ENCODE measurements at regions not wholly inside any gene's neighbourhood (a gene's known extent, or its start where the extent isn't known, plus 50 kb on each side); places are given as distances from the start of the nearest gene placed in this dataset.

DNA sequence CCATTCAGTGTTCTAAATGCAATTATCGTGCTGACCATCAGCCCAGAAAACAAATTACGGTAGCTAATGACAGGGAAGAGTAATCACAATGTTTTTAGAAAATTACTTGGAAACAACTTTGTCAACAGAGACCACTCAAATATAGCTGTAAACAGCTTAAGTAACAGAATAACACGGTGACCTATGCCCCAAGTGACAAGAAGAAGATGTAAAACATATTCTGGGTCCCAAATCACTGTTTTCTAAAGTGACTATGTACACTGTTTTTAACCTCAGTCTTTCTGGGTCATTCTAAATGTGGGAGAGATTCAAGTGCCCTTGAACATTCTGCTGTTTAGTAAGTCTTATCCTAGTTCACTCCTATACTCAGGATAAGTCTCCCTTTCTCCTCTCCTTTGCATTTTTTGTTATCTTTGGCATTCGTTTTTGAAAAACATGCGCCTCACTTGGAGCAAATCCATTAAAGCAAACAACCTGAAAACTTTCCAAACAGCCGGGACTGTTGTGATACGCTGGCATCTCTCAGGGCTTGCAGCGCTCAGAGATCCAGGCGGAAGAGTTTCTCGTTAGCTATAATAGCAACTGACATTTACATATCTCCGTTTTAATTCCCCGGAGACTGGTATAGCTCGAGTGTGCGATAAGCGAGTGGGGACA lies 114.5 kb upstream of the SOX4 start:
- no peak for DNase-seq

DNA sequence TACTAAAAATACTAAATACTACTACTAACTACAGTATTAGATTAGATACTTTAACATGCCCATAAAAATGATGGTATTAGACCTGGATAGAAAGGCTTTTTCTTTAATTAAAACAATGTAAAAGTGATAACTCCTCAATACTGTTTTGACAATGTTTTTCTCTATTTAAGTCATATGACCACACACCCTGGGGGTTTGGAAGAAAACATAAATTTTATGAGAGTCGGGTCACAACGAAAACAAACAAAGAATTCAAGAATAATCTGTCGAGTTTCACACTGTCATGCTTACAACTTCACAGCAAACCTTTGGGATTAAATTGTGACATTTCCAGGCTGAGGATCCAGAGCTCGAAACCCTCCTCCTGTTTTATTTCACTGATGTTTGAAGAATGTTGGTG lies 107.4 kb upstream of the SOX4 start:
- DNase-seq: no peak

DNA sequence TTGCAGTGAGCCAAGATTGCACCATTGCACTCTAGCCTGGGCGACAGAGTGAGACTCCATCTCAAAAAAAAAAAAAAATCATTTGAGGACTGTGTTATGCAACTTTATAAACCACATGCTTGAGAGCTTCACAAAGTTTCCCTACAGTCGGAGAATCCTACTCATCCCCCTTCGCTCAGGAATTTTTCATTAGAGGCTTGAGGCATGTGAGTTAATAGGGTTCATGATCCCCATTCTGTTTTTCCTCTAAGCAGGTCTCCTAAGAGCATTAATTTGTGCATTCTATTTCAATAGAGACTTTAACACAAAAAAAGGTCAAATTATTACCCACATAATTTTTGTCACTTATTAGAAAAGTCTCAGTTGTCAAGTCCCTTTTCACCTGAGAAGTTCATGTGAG lies 103.7 kb upstream of the SOX4 start:
- no peak for DNase-seq

DNA sequence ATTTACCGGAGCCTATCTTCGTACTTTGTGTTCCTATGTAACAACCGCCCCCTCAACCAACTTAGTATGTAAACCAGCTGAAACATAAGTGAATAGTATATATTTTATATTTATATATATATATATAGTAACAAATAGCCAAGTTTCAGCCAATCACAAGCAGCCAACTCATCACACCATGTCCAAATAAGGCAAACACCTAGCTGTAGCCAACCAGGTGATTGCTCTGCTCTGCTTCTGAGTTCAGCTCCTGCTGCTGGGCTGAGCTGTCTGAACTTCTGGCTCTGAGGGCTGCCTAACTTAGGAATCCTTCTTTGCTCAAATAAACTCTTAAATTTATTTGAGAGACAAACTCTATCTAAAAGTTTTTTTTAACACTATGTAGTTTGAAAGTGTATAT lies 101.6 kb upstream of the SOX4 start:
- no peak for DNase-seq

DNA sequence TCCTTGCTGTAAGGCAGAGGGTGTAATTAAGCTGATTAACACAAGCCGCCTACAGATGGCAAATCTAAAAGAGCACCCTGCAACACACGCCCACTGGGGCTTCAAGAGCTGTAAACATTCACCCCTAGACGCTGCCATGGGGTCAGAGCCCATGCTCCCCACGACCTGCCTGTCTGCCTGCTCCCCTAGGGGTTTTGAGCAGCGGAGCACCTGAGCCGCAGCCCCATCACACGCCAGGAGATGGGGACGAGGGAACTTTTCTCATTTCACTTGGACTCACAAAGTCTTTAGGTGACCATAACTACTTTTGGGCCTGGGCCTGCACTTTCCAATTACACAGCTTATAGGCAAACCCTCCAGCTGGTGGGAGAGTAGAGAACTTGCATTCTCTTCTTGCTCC lies 99.0 kb upstream of the SOX4 start:
- DNase-seq: no peak

DNA sequence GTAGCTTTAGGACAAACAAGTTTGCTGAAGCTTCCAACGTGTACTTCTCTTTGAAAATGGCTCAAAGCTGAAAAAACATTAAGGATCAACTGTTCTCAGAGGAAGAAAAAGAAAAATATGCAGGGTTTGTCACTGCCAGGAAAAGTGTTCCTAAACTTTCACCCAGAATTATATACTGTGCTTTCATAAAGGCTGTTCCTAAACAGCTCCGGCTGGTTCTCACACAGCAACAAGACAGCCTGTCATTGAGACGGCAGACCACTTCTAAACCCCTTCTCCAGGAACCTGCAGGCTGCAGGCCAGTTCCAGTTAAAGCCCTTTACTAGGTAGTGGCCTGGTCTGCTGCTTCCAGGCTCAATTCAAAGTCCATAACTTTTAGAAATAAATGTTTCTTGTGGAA lies 97.4 kb upstream of the SOX4 start:
- no peak for DNase-seq

DNA sequence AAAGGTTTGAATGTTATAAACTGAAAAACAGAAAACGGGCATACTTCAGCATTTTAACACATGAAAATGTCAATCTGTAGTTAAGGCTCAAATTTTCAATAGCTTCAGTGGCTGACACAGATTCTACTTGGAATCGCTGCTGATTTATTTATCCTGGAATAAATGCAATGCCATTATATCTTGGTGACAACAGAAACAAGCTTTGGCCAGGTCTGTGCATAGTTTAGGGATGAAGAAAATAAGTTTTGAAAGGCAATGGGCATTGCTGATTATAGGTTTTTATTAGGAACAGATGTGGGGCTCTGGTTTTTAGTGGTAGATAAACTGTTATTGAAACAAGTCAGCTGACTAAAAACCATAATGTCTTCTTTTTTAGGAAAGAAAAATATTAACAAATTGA lies 96.8 kb upstream of the SOX4 start:
- no peak for DNase-seq

DNA sequence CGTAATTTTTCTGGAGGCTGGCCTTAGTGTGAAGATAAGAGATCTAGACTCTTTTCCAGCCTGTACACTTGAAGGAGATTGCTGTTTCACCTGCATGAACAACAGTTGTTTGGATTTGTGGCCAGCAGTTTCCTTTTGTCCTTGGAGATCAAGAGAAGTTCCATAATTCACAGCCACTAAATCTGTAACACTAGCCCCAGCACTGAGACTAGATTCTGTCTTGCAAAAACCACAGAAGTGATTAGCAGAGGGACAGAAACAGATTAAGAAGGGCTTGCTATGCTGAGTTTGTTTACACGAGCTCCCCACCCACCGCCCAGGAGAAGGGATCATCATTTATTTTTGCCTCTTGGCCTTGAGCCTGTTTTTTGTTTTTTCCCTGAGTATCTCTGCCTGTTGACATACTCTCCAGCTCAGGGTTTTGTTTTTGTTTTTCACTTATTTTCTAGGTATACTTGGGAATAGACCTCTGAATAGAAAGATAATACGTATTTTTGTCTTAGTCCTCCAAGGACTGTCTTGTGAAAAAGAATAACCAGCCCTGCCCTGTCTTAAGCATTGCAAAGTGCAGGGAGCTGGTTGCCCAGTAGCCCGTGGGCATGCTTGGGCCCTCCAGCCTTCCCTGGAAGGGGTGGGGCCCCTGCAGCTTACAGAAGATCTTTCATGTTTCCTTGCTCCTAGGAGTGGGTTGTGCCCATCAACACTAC lies 93.1 kb upstream of the SOX4 start:
- DNase-seq: no peak

DNA sequence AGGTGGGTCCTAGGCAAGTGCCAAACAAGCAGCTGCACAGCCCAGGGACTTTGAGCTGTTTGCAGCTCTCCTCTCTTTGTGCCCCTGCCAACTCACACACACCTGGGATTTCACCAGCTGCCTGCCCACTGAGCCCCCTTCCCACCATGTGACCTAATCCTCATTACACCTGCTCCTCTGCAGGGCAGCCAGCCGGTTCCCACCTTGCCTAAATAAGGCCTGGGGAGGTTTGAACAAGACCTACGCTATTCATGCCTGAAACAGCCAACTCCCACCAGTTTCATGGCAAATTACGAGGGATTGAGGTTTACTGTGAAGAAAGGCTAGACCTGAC lies 92.6 kb upstream of the SOX4 start:
- DNase-seq: no peak

DNA sequence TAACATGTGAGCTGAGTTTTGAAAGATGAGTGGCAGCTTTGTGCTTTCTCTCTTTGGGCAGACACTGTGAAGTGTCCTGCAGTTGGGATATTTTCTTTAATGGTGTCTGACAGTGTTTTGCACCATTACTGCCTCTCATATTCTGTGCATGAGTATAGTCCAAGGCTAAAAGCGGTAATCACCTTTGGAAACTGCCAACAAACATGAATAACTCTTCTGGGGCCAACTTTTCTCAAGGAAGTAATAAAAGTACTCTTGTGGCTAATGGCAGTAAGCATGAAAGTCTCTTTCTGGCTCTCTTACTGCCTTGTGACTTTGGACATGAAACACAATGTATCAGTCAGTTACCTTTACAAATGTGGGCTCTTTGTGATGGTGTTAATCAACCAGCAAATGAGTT lies 91.7 kb upstream of the SOX4 start:
- DNase-seq: no peak

DNA sequence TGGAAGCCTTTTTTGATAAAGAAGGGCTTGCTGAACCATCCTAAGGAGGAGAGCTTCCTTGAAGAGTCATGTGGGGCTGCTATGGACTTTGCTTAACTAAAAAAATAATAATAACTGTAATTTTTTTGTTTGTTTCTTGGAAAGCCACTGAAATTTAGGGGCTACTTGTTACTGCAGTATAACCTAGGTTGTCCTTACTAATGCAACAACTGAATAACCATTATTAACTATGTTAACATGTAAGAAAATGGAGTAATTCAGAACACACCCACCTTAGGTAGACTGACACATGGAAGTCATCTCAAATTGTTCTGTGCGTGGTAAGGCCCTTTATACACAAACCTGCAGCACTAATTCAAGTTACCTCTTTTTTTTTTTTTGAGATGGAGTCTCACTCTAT lies 90.9 kb upstream of the SOX4 start:
- DNase-seq: no peak

DNA sequence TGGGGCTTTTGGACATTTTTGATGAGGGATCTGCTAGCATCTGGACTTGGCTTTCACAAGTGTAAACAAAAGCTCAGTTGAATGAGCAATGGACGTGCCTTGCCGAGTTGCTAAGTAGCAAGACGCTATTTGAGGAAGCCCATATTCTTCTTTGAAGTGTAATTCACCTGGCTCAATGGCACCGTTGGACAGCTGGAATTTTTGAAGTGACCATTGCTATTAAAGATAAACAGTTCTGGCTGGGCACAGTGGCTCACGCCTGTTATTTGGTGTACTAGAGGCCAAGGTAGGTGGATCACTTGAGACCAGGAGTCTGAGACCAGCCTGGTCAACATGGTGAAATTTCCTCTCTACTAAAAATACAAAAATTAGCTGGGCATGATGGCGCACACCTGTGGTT lies 88.8 kb upstream of the SOX4 start:
- DNase-seq: no peak

DNA sequence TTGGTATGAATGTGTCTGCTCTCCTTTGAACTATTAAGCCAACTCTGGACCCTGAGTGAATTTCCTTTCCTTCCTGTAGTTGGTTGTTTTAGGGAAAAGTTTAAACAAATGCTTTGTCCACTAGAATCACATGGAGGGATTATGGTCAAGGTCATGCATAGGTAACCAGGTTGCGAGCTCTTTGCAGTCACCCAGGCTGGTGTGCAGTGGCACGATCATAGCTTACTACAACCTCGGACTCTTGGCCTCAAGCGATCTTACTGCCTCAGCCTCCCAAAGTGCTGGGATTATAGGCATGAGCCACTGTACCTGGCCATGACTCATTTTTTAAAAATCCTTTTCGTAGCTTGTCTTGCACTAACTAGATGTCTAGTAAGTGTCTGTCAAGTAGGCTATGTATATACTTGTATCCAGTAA lies 88.0 kb upstream of the SOX4 start:
- DNase-seq: no peak

DNA sequence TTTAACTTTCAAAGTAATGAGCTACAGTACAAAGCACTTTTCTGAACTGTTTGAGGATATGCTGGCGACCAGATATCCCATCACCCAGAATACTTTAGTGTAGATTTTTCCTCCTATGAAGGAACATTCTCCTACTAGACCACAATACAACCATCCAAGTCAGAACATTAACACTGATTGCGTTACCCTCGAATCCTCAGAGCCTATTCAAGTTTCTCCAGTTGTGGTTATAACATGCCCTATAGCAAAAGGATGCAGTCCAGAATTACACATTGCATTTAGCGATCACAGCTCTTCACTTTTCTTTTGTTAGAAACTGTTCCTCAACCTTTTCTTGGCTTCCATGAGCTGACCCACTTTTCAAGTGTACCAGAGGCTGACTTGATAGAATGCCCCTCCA lies 87.4 kb upstream of the SOX4 start:
- DNase-seq: no peak

DNA sequence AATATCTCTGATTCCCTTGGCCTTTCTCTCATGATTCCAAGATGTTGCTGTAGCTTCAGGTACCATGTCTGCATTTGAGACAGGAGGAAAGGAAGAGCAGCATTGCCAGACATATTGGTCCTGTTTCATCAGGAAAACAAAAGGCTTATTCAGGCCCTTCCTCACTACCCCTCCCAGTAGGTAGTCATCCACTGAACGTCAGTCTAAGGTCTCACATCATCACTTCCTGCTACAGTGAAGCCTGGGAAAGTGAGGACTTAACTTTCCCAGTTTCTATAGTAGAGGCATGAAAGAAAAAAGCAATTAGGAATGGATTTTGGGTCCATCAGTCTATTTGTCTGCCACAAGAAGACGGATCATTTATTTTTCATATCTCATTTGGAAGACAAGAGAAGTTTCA lies 85.7 kb upstream of the SOX4 start:
- no peak for DNase-seq

DNA sequence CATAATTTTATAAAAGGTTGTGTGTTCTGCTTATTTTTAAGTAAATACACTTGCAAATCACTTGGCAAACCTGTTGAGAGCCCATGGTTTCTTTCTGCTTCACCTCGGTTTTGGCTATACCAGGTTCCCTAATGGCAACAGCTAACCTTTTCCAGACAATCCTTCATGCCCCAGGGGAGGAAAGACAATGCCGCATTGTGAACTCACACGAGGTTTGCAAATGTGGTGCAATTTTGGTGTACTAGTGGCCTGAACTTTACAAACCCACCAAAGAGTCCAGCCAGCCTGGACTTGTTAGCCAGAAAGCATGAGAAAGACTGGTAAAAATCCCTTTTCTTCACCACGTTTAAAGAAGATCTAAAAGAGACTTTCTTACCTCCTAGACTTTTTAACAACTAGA lies 84.8 kb upstream of the SOX4 start:
- no peak for DNase-seq

DNA sequence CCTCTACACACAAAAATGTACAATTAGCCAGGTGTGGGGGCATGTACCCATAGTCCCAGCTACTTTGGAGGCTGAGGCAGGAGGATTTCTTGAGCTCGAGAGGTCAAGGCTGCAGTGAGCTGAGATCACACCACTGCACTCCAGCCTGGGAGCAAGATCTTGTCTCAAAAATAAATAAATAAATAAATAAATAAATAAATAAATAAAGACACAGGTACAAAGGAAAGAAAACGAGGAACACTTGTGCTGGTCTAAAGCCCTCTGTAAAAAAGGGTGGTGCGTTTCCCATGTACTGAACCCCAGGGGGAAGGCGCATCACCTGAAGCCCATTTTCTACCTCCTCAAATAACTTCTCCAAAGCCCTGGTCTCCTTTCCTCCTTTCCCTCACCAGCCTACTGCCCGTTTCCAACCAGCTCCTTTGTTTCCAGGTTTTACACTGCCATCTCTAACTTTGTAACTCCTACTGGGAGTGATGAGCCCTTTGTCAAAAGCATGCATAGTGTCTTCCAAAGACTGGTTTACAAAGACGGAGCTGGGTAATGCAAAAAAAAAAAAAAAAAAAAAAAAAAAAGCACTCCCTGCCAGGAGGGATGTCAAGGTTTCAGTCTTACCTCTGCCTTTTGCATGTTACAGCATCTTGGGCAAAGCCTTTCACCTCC lies 81.5 kb upstream of the SOX4 start:
- no peak for DNase-seq

DNA sequence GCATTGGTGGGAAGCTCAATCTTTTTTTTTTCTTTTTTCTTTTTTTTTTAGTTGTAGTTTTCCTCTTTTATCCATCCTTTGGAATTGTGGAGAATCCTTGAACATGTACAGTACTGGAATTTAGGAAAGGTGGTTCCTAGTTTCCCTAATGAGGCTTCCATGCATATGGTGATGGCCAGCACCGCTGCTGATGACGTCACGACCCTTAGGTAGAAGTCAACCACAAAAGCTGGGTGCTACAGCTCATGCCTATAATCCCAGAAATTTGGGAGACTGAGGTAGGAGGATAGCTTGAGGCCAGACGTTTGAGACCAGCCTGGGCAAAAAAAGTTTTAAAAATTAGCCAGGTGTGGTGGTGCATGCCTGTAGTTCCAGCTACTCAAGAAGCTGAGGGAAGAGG lies 79.3 kb upstream of the SOX4 start:
- no peak for DNase-seq

DNA sequence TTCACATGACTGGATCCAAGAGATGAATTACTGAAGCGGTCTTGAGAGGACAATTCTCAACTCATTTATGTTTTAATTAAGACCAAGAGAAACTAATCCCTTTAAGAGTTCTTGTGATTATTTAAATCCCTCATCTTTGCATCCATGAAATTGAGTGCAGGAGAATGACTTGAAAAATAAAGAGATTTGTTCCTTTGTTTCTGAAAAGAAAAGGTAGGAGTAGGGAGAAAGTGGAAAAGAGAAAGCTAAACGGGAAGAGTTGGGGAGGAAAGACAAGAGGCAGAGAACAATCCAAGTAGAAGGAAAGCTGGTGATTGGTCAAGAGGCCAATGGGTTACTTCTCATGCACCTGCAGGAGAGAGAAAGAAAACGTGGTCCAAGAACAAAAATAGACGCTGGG lies 75.2 kb upstream of the SOX4 start:
- DNase-seq: no peak

DNA sequence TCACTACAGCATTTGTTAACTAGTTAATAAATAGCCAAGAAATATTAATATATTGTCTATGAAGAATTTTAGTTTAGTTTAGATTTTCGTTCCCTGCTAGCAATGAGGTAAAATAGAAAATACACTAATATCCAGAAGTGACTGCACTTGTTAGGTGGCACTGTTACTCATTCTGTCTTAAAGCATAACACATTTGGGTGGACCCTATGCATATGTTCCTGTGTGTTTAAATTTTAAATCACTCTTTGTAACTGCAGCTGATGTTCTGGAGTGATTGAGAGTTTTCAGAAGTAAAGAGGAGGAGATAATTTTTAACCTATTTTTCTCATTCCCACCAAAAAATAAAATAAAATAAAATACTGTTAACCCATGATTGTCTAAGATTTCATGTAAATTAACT lies 73.9 kb upstream of the SOX4 start:
- no peak for DNase-seq

DNA sequence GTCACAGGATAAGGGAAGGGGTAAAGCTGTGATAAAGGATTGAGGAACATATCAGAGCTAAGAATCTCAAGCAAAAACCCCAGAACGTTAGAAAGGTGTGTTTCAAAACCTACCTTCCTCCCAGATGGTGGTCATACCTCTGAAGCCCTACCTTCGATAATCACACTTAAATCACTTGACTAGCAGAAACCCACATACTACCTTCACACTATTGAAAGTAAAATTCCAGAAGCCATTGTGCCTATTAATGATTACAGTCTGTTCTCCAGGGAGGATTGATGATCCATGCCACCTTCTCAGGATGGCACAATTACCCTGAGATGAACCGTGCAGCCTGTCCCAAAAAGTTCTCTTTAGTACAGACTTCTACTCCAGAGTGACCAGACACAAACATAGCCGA lies 72.3 kb upstream of the SOX4 start:
- DNase-seq: no peak

DNA sequence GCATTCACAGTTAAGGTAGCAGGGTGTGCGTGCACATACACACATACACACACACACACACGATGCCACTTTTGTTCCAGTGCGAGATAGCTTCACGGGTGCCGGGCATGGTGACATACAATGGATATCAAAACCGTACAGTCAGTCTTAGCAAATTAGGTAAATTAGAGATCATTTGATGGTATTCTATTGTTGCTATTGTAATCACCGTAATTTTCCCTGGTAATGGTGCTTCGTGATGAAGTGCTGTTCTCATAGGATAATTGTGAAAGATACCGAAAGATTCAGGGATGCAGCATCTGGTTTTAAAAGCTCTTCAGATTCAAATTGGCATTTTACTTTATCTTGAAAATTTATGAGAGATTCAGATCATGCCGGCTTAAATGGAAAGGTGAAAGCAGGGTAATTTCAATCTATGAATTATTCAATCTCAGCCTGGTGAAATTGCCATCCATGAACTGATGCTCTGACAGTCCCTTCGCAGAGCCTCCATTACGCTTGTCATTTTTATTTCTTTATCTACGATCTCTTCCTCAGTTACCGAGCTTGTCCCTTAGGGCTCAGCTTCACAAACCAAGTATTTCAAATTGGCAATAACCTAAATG lies 71.3 kb upstream of the SOX4 start:
- DNase-seq: no peak

DNA sequence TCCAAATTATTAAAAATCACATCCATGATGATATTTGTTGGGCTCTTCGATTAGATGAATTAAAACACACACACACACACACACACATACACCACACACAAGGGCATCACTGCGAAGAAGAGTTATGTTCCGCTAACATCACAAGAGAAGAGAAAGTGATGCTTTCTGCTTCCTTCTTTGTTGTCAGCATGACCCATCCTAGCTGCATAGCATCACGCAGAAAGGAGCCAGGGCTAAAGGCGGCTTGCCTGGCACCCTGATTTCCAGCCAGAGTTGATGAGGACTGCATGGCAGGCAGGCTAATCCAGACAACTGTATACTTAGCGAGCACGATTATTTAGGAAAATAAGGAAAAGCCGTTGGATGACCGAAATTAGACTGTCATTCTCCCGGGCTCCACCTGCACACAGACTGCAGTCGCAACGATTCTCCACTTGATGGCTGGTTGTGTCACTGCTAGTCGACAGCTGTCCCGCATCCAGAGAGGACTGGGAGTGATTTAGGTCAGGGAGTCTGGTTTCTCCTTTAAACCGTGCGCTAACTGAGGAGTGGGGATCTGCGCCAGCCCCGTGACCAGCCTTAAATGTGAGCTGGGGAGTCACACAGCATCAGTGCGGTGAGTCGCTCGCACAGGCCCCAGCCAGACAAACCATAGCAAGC lies 70.6 kb upstream of the SOX4 start:
- no peak for DNase-seq

DNA sequence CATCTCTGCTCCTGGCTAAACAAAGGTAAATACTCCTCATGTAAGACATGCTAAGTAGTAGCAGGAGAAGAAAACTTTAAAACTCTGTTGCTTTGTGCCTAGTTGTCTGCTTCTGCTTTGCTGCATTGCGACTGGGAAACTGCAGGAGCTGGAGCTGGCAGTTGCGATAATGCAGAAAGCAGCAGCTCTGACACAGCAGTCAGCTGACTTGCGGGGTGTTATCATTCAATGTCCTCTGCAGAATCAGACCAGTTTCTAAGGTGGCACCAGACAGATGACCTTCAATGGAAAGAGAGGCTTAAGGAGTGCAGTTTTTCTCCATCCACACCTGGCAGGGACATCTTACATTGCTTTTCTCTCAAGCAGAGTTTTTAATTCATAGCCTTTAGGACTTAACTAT lies 69.9 kb upstream of the SOX4 start:
- DNase-seq: no peak
